ENCODE measurements at regions not wholly inside any gene's neighbourhood (a gene's known extent, or its start where the extent isn't known, plus 50 kb on each side); places are given as distances from the start of the nearest gene placed in this dataset.

DNA sequence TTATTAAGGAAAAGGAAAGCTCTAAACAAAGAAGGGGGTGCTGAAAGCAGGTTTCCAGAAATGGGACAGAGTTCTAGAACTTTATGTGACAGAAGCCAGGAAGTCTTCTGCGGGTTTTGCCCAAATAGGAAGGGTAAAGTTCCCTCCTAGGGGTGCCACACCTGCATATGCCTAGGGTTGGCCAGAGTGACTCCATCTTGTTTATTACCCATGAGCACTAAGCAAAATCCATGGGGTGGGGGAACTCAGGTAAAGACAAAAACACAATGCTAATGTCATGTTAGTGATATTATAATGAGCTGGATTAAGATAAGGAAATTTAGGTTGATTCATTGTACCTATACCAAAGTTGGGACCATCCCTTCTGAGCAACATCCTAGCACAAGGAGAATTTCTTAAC, 1132.7 kb downstream of the KCNT2 start:
- H3K4me3 ChIP-seq (ENCODE audit: low read length in 3 of 3): no peak overlapping the region
- DNase-seq: no peak
- TF ChIP-seq, protein P1, sequence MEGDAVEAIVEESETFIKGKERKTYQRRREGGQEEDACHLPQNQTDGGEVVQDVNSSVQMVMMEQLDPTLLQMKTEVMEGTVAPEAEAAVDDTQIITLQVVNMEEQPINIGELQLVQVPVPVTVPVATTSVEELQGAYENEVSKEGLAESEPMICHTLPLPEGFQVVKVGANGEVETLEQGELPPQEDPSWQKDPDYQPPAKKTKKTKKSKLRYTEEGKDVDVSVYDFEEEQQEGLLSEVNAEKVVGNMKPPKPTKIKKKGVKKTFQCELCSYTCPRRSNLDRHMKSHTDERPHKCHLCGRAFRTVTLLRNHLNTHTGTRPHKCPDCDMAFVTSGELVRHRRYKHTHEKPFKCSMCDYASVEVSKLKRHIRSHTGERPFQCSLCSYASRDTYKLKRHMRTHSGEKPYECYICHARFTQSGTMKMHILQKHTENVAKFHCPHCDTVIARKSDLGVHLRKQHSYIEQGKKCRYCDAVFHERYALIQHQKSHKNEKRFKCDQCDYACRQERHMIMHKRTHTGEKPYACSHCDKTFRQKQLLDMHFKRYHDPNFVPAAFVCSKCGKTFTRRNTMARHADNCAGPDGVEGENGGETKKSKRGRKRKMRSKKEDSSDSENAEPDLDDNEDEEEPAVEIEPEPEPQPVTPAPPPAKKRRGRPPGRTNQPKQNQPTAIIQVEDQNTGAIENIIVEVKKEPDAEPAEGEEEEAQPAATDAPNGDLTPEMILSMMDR (IDR thresholded peaks at IDR 0.05; ENCODE audit: borderline replicate concordance, extremely low read depth, insufficient read depth): no peak
- H3K4me1 ChIP-seq (ENCODE audit: control insufficient read depth in 2 of 3, insufficient read depth in 2 of 3, low read depth in 1 of 3, low read length in 3 of 3): no peaks in the 10 kb centered on the region
- intact Hi-C loops (cut with DNase I): no loop called here
- H3K27ac ChIP-seq (ENCODE audit: low read depth in 2 of 2, low read length in 2 of 2): no peak overlapping the region
- H3K9me3 ChIP-seq (ENCODE audit: control insufficient read depth in 2 of 3, insufficient read depth in 1 of 3, low read length in 3 of 3): peaks cover 0 to 5% (median 0%) of the 10 kb centered on the region in 3 donors
- H3K36me3 ChIP-seq (ENCODE audit: control insufficient read depth in 2 of 3, insufficient read depth in 3 of 3, low read length in 3 of 3): no peaks in the 10 kb centered on the region
- H3K27me3 ChIP-seq (ENCODE audit: control insufficient read depth, insufficient read depth, low read length): no peaks in the 10 kb centered on the region
- no peak overlapping the region for H3K9ac ChIP-seq (ENCODE audit: low read length in 3 of 3)
- no peak for FAIRE-seq

DNA sequence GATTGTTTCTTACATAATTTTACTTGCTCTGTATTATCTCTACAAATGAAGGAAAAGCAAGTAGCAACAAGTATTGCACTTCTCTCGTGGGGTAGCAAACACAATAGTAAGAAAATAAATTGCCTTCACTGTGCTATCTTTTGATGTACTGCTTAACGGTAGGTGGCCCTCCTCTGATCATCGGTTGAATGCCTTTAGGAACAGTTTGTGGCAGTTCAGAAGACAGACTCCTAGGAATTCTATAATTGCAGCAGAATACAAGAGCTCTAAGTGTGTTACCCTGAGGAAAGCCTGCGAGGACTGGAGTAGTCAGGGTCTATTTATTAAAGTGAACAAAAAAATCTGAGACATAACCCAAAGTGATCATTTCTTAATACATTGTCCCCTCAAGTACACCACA, 1135.9 kb downstream of the KCNT2 start:
- TF ChIP-seq, protein P1 (IDR thresholded peaks at IDR 0.05; ENCODE audit: borderline replicate concordance, extremely low read depth, insufficient read depth): no peak
- Histone ChIP-seq H3K4me1 (ENCODE audit: control insufficient read depth in 2 of 3, insufficient read depth in 2 of 3, low read depth in 1 of 3, low read length in 3 of 3) (no peaks in the 10 kb centered on the region), H3K36me3 (ENCODE audit: control insufficient read depth in 2 of 3, insufficient read depth in 3 of 3, low read length in 3 of 3) (no peaks in the 10 kb centered on the region), H3K27me3 (ENCODE audit: control insufficient read depth, insufficient read depth, low read length) (no peaks in the 10 kb centered on the region), H3K4me3 (ENCODE audit: low read length in 3 of 3) (no peak overlapping the region), H3K9me3 (ENCODE audit: control insufficient read depth in 2 of 3, insufficient read depth in 1 of 3, low read length in 3 of 3) (peaks cover 0 to 5% (median 0%) of the 10 kb centered on the region in 3 donors), H3K27ac (ENCODE audit: low read depth in 2 of 2, low read length in 2 of 2) (no peak overlapping the region), H3K9ac (ENCODE audit: low read length in 3 of 3) (no peak overlapping the region)
- DNase-seq (no peak), FAIRE-seq (no peak)
- intact Hi-C loops (cut with DNase I): no loop called here

DNA sequence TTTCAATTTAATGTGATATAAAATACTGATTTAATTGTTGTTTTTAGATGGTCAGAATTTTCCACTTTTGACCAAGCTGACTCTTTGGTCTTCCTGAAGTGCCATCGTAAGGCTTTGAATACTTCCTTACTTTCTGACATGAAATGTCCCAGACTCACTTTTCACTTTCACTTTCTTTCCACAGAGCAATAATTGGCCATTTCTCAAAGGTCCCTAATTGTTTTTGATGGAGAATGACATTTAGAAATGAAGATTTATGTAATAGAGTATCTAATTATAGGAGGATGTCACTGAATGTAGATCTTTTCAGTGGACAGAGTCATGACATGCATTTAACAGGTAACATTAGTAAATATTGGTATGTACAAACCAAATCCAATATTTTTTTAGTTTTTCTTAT, 1141.6 kb downstream of the KCNT2 start:
- DNase-seq (no peak), FAIRE-seq (no peak)
- Histone ChIP-seq H3K4me3 (ENCODE audit: low read length in 3 of 3) (no peak overlapping the region), H3K27ac (ENCODE audit: low read depth in 2 of 2, low read length in 2 of 2) (no peak overlapping the region), H3K9me3 (ENCODE audit: control insufficient read depth in 2 of 3, insufficient read depth in 1 of 3, low read length in 3 of 3) (no peaks in the 10 kb centered on the region), H3K27me3 (ENCODE audit: control insufficient read depth, insufficient read depth, low read length) (no peaks in the 10 kb centered on the region), H3K36me3 (ENCODE audit: control insufficient read depth in 2 of 3, insufficient read depth in 3 of 3, low read length in 3 of 3) (no peaks in the 10 kb centered on the region), H3K9ac (ENCODE audit: low read length in 3 of 3) (no peak overlapping the region), H3K4me1 (ENCODE audit: control insufficient read depth in 2 of 3, insufficient read depth in 2 of 3, low read depth in 1 of 3, low read length in 3 of 3) (no peaks in the 10 kb centered on the region)
- intact Hi-C loops (cut with DNase I): no loop called here
- TF ChIP-seq, protein P1 (IDR thresholded peaks at IDR 0.05; ENCODE audit: borderline replicate concordance, extremely low read depth, insufficient read depth): no peak

DNA sequence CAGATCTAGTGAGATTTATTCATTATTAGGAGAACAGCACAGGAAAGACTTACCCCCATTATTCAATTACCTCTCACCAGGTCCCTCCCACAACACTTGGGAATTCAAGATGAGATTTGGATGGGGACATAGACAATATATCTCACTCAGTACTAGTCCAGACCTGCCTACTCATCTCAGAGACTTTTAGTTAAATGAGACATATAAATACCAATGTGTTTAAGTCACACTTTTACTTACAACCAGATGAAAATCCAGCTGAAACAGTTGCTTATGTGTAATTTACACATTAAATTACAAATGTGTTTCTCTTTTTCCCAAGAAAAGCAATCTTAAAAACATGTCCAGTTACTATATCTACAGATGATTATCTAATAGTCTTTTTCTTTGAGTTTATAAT, 1145.6 kb downstream of the KCNT2 start:
- TF ChIP-seq, protein P1 (IDR thresholded peaks at IDR 0.05; ENCODE audit: borderline replicate concordance, extremely low read depth, insufficient read depth): no peak
- Histone ChIP-seq H3K27me3 (ENCODE audit: control insufficient read depth, insufficient read depth, low read length) (no peaks in the 10 kb centered on the region), H3K4me3 (ENCODE audit: low read length in 3 of 3) (no peak overlapping the region), H3K4me1 (ENCODE audit: control insufficient read depth in 2 of 3, insufficient read depth in 2 of 3, low read depth in 1 of 3, low read length in 3 of 3) (no peaks in the 10 kb centered on the region), H3K9me3 (ENCODE audit: control insufficient read depth in 2 of 3, insufficient read depth in 1 of 3, low read length in 3 of 3) (no peaks in the 10 kb centered on the region), H3K9ac (ENCODE audit: low read length in 3 of 3) (no peak overlapping the region), H3K27ac (ENCODE audit: low read depth in 2 of 2, low read length in 2 of 2) (no peak overlapping the region), H3K36me3 (ENCODE audit: control insufficient read depth in 2 of 3, insufficient read depth in 3 of 3, low read length in 3 of 3) (no peaks in the 10 kb centered on the region)
- FAIRE-seq: no peak
- intact Hi-C loops (cut with DNase I): no loop called here
- no peak for DNase-seq

All from kidney (tissue), 13 donors.